PC-3 (cell line): ENCODE measurements at regions not wholly inside any gene's neighbourhood (a gene's known extent, or its start where the extent isn't known, plus 50 kb on each side); places are given as distances from the start of the nearest gene placed in this dataset.

Experiments used
- ATAC-seq: fragments of 200-7000 bp; cut with Tn5 transposase; 2 replicates; pipeline ENCODE4 v1.9.1; 2020; ENCODE audit warnings: mild to moderate bottlenecking, moderate library complexity
- BruUV-seq: library from RNA; stranded (reverse); fragments of 400-500 nt; replicated peaks from 2 replicates; lab custom pipeline; 2021; lab: Mats Ljungman, UMichigan
- CTCF ChIA-PET: fragments of 300-600 bp; sonication (Branson Sonifier 250); formaldehyde crosslinking; loops from one replicate; lab custom pipeline; 2022; ENCODE audit warnings: antibody characterized with exemption; lab: Charles Lee
- POLR2A ChIA-PET: fragments of 300-600 bp; sonication (Branson Sonifier 250); formaldehyde crosslinking; loops from one replicate; lab custom pipeline; 2022; ENCODE audit warnings: antibody characterized with exemption; ENCODE audit not compliant: unreplicated experiment; lab: Charles Lee
- DNase-seq: peaks from one replicate; pipeline ENCODE4 v3.0.0-alpha.2; 2015
- H2AFZ ChIP-seq: fragments of 300-600 bp; sonication (generic); 2 replicates; pipeline ENCODE4 v1.6.0; 2016; ENCODE audit warnings: antibody characterized with exemption, low read length
- H3F3A ChIP-seq: fragments of 300-600 bp; sonication (generic); one replicate; pipeline ENCODE4 v1.6.0; 2017; ENCODE audit warnings: antibody characterized with exemption, low read length, control low read depth, mild to moderate bottlenecking; ENCODE audit not compliant: unreplicated experiment
- H3K27ac ChIP-seq: fragments of 300-600 bp; sonication (generic); 2 replicates; pipeline ENCODE4 v1.5.1; 2016; ENCODE audit warnings: mild to moderate bottlenecking, low read length
- H3K27me3 ChIP-seq: fragments of 300-600 bp; sonication (generic); 2 replicates; pipeline ENCODE4 v1.6.1; 2016; ENCODE audit warnings: low read length, mixed read lengths
- H3K36me3 ChIP-seq: fragments of 300-600 bp; sonication (generic); 2 replicates; pipeline ENCODE4 v1.6.1; 2016; ENCODE audit warnings: low read depth, mixed run types, low read length, mixed read lengths
- H3K4me1 ChIP-seq: fragments of 300-600 bp; sonication (generic); 2 replicates; pipeline ENCODE4 v1.5.1; 2016; ENCODE audit warnings: low read length; ENCODE audit not compliant: insufficient read depth
- H3K4me2 ChIP-seq: fragments of 300-600 bp; sonication (generic); 2 replicates; pipeline ENCODE4 v1.6.0; 2016; ENCODE audit warnings: low read length
- H3K4me3 ChIP-seq: fragments of 300-600 bp; sonication (generic); 2 replicates; pipeline ENCODE4 v1.5.1; 2016; ENCODE audit warnings: mild to moderate bottlenecking, low read length, mixed read lengths
- H3K79me2 ChIP-seq: fragments of 300-600 bp; sonication (generic); 2 replicates; pipeline ENCODE4 v1.6.1; 2017; ENCODE audit warnings: low read length, mixed read lengths
- H3K9ac ChIP-seq: fragments of 300-600 bp; sonication (generic); 2 replicates; pipeline ENCODE4 v1.6.0; 2016; ENCODE audit warnings: mild to moderate bottlenecking, low read length
- H3K9me2 ChIP-seq: fragments of 300-600 bp; sonication (generic); replicated peaks from 2 replicates; pipeline ENCODE4 v1.6.1; 2016; ENCODE audit warnings: mixed run types, low read length, mixed read lengths
- H3K9me3 ChIP-seq: fragments of 300-600 bp; sonication (generic); 2 replicates; pipeline ENCODE4 v1.6.1; 2016; ENCODE audit warnings: low read length, mixed read lengths
- H4K20me1 ChIP-seq: fragments of 300-600 bp; sonication (generic); 2 replicates; pipeline ENCODE4 v1.6.1; 2016; ENCODE audit warnings: low read length, mixed read lengths
- CTCF ChIP-seq: fragments of 300-600 bp; sonication (generic); conservative IDR thresholded peaks from 2 replicates; pipeline ENCODE4 v1.5.1; 2017; ENCODE audit warnings: antibody characterized with exemption, low read depth, mild to moderate bottlenecking, low read length
- EZH2 ChIP-seq: fragments of 300-600 bp; sonication (generic); IDR thresholded peaks from one replicate; pipeline ENCODE4 v1.6.1; 2017; ENCODE audit warnings: antibody characterized with exemption, mild to moderate bottlenecking, low read length; ENCODE audit not compliant: unreplicated experiment
- EZH2phosphoT487 ChIP-seq: fragments of 300-600 bp; sonication (generic); IDR thresholded peaks from 2 replicates; pipeline ENCODE4 v1.6.1; 2018; ENCODE audit warnings: mild to moderate bottlenecking, antibody characterized with exemption, low read length, borderline replicate concordance
- intact Hi-C: fragments of 100-400 bp; cut with micrococcal nuclease; formaldehyde crosslinking; loops from 2 replicates; pipeline ENCODE4 v1.9.0; 2023

DNA sequence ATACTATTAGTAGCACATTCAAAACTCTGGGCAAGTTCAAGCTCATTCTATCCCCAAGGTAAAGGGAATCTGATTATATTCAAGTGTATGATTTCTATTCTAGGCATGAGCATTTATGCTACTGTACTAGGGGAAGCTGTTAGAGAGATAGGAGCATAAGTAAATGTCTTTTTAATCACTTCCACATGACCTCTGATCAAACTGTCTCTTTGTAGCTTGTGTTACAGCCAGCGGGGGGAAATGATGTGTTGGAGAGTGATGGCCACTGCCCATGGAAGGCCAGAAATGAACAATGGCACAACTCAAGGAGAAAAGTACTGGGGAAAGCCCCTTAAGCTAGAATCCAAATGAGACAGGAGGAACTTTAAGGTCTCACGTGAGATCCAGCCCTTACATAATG is 894.9 kb upstream of the CDH2 start:
- Histone ChIP-seq H3K9me3 (no peaks in the 10 kb centered on the region), H3K36me3 (no peaks in the 10 kb centered on the region), H3K4me2 (no peak overlapping the region), H4K20me1 (no peaks in the 10 kb centered on the region), H3F3A (no peaks in the 10 kb centered on the region), H3K4me3 (no peak overlapping the region), H3K4me1 (no peaks in the 10 kb centered on the region), H2AFZ (no peak overlapping the region), H3K27me3 (no peaks in the 10 kb centered on the region), H3K9ac (no peak overlapping the region), H3K27ac (no peak overlapping the region), H3K79me2 (no peaks in the 10 kb centered on the region), H3K9me2 (no peaks in the 10 kb centered on the region; the same call in 1 of the 2 replicates)
- intact Hi-C loops = no loop called here
- no peak for DNase-seq
- no peak for ATAC-seq
- no TSS peak for BruUV-seq
- ChIA-PET CTCF (no interaction called here), POLR2A (interaction anchor here (0.6 kb wide), 1 partner anchor 268 kb away, joined by 3 read pairs; no protein-coding TSS in a partner anchor)
- no peak for TF ChIP-seq EZH2
- TF ChIP-seq EZH2phosphoT487 = no peak
- TF ChIP-seq CTCF = no peak

DNA sequence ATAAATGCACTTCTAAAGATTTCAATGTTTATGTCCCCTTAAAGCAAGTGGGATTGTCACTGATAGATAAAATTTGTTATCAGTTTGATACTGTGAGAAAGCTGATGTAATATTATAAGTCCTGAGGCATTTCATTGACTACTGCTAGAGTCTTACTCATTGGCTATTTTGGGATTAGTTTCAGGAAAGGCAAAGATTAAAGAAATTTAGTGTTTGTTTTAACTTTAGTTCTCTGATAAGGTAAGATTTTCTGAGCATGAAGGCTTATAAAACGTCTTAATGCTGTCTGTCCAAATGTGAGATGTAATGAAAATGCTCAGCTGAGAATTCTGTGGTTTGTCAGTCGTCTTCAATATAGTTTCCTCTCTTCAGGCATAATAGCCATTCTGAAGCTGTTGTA is 886.4 kb upstream of the CDH2 start:
- no peaks in the 10 kb centered on the region for H4K20me1 ChIP-seq
- no peak overlapping the region for H2AFZ ChIP-seq
- ChIA-PET CTCF (no interaction called here), POLR2A (no interaction called here)
- H3K36me3 ChIP-seq = no peaks in the 10 kb centered on the region
- H3K9ac ChIP-seq = no peak overlapping the region
- no peak for DNase-seq
- BruUV-seq = no TSS peak
- ATAC-seq = no peak
- intact Hi-C loops = no loop called here
- no peaks in the 10 kb centered on the region for H3K9me3 ChIP-seq
- no peaks in the 10 kb centered on the region for H3K27me3 ChIP-seq
- no peaks in the 10 kb centered on the region for H3F3A ChIP-seq
- no peaks in the 10 kb centered on the region for H3K79me2 ChIP-seq
- no peaks in the 10 kb centered on the region for H3K4me1 ChIP-seq
- H3K9me2 ChIP-seq = no peaks in the 10 kb centered on the region
- TF ChIP-seq EZH2 (no peak), CTCF (no peak), EZH2phosphoT487 (no peak)
- H3K4me3 ChIP-seq = no peak overlapping the region
- H3K27ac ChIP-seq = no peak overlapping the region
- H3K4me2 ChIP-seq = no peak overlapping the region

- Histone ChIP-seq H3K27me3 (no peaks in the 10 kb centered on the region), H3K27ac (no peak overlapping the region), H3F3A (no peaks in the 10 kb centered on the region), H3K9me2 (peaks cover 1% of the 10 kb centered on the region; the same call in 1 of the 2 replicates), H3K79me2 (no peaks in the 10 kb centered on the region), H3K4me3 (no peak overlapping the region), H3K9ac (no peak overlapping the region), H4K20me1 (no peaks in the 10 kb centered on the region), H3K36me3 (no peaks in the 10 kb centered on the region), H3K4me1 (no peaks in the 10 kb centered on the region), H3K9me3 (no peaks in the 10 kb centered on the region), H2AFZ (no peak overlapping the region), H3K4me2 (no peak overlapping the region)
- intact Hi-C loops = no loop called here
- BruUV-seq = no TSS peak
- TF ChIP-seq CTCF (no peak), EZH2 (no peak), EZH2phosphoT487 (no peak)
- DNase-seq (no peak), ATAC-seq (no peak)
- POLR2A ChIA-PET = no interaction called here
- CTCF ChIA-PET = no interaction called here
Observed at GRCh38 chr18:29062921-29063320, 886.0 kb upstream of the CDH2 start.
